ENCODE measurements at regions not wholly inside any gene's neighbourhood (a gene's known extent, or its start where the extent isn't known, plus 50 kb on each side); places are given as distances from the start of the nearest gene placed in this dataset.
"Not testable (repeated sequence)": the region's sequence is repeated elsewhere in the genome, so short reads cannot be mapped to it uniquely, and the experiment has no call there.

GRCh38 chr16:48020617-48021016 lies 135.2 kb downstream of the ABCC12 start:
- not testable (repeated sequence) for TF ChIP-seq SMC3 (IDR thresholded peaks at IDR 0.05; ENCODE audit: low read length); POLR2A (IDR thresholded peaks at IDR 0.05; ENCODE audit: insufficient read depth in 1 of 2, low read depth in 2 of 2, low read length in 2 of 2); ZNF562 (CRISPR knock-in tag; IDR thresholded peaks at IDR 0.05; ENCODE audit: borderline replicate concordance); ZFX (CRISPR knock-in tag; IDR thresholded peaks at IDR 0.05; ENCODE audit: low read depth); ZNF83 (CRISPR knock-in tag; IDR thresholded peaks at IDR 0.05; ENCODE audit: borderline replicate concordance); CBFB (CRISPR knock-in tag; IDR thresholded peaks at IDR 0.05)
